ENCODE measurements at regions not wholly inside any gene's neighbourhood (a gene's known extent, or its start where the extent isn't known, plus 50 kb on each side); places are given as distances from the start of the nearest gene placed in this dataset.

DNA sequence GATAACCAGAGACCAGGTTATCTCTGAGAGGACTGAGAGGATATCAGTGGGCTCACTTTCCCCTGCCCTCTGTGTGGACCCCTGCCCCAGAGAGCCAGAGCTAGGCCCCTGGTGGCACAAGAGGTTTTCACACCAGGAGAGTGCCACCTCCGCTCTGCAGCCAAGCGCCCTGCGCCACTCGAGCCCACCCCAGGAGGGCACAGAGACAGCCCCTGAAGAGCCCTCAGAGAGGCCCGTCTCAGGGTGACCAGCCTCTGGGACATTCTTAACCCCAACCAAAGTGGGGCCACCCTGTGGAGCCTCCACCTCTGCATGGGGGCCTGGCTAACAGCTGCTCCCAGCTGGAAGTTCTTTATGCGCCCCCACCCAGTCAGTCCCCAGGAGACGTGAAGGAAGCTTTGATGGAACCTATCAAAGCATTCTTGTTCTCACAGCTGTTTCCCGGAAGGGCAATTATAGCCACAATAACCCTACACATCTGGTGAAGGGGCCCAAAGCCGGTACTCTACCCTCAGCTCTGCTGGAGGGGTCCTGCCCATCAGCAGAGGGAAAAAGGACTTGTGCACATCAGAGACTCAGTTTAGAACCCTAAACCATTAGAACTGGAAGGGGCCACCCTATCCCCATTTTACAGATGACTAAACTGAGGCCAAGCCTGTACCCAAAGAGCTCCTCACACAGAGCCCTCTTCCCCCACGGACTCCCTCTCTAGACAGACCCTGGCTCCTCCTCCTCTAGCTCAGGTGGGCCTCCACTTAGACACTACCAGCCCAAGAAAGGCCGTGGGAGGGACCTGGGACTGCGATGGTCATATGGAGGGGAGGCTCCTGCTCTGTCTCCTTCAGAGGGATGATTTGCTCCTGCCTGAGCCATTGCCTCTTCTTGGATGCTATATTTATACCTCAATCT is 101.1 kb downstream of the ZFP36L2 start:
- TF ChIP-seq CBX3 (IDR thresholded peaks at IDR 0.05; ENCODE audit: low read depth) (no peak), CEBPB (IDR thresholded peaks at IDR 0.05; ENCODE audit: low read depth) (no peak)
- DNase-seq (ENCODE audit: low read depth, low spot score) (no peak), ATAC-seq (no peak)
- intact Hi-C loops (cut with micrococcal nuclease), result no loop called here
- H4K20me1 ChIP-seq (ENCODE audit: insufficient read depth), result no peaks in the 10 kb centered on the region
- no peaks in the 10 kb centered on the region for H3K9me3 ChIP-seq (ENCODE audit: control insufficient read depth in 1 of 2, insufficient read depth in 1 of 2, low read depth in 1 of 2, low read length in 2 of 2)
- no TSS peak for BruUV-seq (replicated peaks)
- H3K36me3 ChIP-seq (ENCODE audit: control insufficient read depth in 1 of 2, insufficient read depth in 2 of 2, low read length in 2 of 2), result no peaks in the 10 kb centered on the region
- H2AFZ ChIP-seq (ENCODE audit: low read depth, low read length, poor library complexity, severe bottlenecking), result no peak overlapping the region
- H3K4me3 ChIP-seq (replicated peaks in 1 of 2; ENCODE audit: low read depth in 1 of 2, low read length in 2 of 2), result no peak overlapping the region
- H3K27me3 ChIP-seq (ENCODE audit: insufficient read depth, low read length), result no peaks in the 10 kb centered on the region
- no peaks in the 10 kb centered on the region for H3K9me2 ChIP-seq (ENCODE audit: insufficient read depth)
- ChIA-PET RAD21 (ENCODE audit: low non-redundant PET in 1 of 2, low total read pairs in 2 of 2, uncharacterized antibody in 2 of 2, unreplicated experiment in 2 of 2) (no interaction called here), CTCF (no interaction called here), POLR2A (no interaction called here)
- no peak overlapping the region for H3K27ac ChIP-seq (ENCODE audit: low read depth, low read length)
- no peak overlapping the region for H3K9ac ChIP-seq (ENCODE audit: low read length)
- H3K4me1 ChIP-seq (ENCODE audit: control insufficient read depth in 1 of 2, insufficient read depth in 2 of 2, low read length in 2 of 2), result peaks cover 3% of the 10 kb centered on the region in 2 experiments; a peak in 3 of 4 replicates
- H3K79me2 ChIP-seq (ENCODE audit: insufficient read depth, low read length), result no peaks in the 10 kb centered on the region
- no peak overlapping the region for H3K4me2 ChIP-seq (ENCODE audit: low read length)

DNA sequence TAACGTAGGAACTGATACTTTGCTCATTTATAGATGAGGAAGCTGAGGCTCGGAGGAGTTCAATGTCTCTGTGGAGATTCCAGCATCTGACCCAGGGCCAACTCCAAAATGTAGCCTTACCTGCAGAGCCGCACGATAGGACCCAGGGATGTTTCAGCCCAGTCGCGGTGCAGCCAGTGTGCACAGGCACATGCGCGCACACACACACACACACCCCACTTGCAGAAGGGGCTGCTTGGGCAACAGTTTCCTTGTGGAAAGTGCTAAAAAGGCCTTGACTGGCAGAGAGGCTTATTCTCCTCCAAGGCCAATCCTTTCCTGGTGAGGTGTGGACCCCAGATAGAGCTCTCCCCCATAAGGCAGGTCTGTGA is 101.7 kb downstream of the ZFP36L2 start:
- Histone ChIP-seq H2AFZ (ENCODE audit: low read depth, low read length, poor library complexity, severe bottlenecking) (no peak overlapping the region), H3K27me3 (ENCODE audit: insufficient read depth, low read length) (no peaks in the 10 kb centered on the region), H3K9me3 (ENCODE audit: control insufficient read depth in 1 of 2, insufficient read depth in 1 of 2, low read depth in 1 of 2, low read length in 2 of 2) (no peaks in the 10 kb centered on the region), H3K27ac (ENCODE audit: low read depth, low read length) (no peak overlapping the region), H3K9me2 (ENCODE audit: insufficient read depth) (no peaks in the 10 kb centered on the region), H3K4me2 (ENCODE audit: low read length) (no peak overlapping the region), H3K79me2 (ENCODE audit: insufficient read depth, low read length) (no peaks in the 10 kb centered on the region), H3K4me1 (ENCODE audit: control insufficient read depth in 1 of 2, insufficient read depth in 2 of 2, low read length in 2 of 2) (no peaks in the 10 kb centered on the region), H3K4me3 (replicated peaks in 1 of 2; ENCODE audit: low read depth in 1 of 2, low read length in 2 of 2) (no peak overlapping the region), H3K9ac (ENCODE audit: low read length) (no peak overlapping the region), H3K36me3 (ENCODE audit: control insufficient read depth in 1 of 2, insufficient read depth in 2 of 2, low read length in 2 of 2) (no peaks in the 10 kb centered on the region), H4K20me1 (ENCODE audit: insufficient read depth) (no peaks in the 10 kb centered on the region)
- ChIA-PET CTCF (no interaction called here), POLR2A (no interaction called here), RAD21 (ENCODE audit: low non-redundant PET in 1 of 2, low total read pairs in 2 of 2, uncharacterized antibody in 2 of 2, unreplicated experiment in 2 of 2) (no interaction called here)
- TF ChIP-seq FOSL1 (IDR thresholded peaks at IDR 0.05; ENCODE audit: low read depth) (no peak), CBX3 (IDR thresholded peaks at IDR 0.05; ENCODE audit: low read depth) (no peak), YY1 (IDR thresholded peaks at IDR 0.05; ENCODE audit: extremely low read depth, insufficient replicate concordance, low read depth, low read length) (no peak), REST (IDR thresholded peaks at IDR 0.05; ENCODE audit: low read depth) (no peak), EZH2 (IDR thresholded peaks at IDR 0.05) (no peak), ZNF274 (IDR thresholded peaks at IDR 0.05; ENCODE audit: low read depth, low read length) (no peak), JUND (IDR thresholded peaks at IDR 0.05) (no peak)
- TF ChIP-seq, protein P1, sequence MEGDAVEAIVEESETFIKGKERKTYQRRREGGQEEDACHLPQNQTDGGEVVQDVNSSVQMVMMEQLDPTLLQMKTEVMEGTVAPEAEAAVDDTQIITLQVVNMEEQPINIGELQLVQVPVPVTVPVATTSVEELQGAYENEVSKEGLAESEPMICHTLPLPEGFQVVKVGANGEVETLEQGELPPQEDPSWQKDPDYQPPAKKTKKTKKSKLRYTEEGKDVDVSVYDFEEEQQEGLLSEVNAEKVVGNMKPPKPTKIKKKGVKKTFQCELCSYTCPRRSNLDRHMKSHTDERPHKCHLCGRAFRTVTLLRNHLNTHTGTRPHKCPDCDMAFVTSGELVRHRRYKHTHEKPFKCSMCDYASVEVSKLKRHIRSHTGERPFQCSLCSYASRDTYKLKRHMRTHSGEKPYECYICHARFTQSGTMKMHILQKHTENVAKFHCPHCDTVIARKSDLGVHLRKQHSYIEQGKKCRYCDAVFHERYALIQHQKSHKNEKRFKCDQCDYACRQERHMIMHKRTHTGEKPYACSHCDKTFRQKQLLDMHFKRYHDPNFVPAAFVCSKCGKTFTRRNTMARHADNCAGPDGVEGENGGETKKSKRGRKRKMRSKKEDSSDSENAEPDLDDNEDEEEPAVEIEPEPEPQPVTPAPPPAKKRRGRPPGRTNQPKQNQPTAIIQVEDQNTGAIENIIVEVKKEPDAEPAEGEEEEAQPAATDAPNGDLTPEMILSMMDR (IDR thresholded peaks at IDR 0.05 in 2 of 3, conservative IDR thresholded peaks at IDR 0.05 in 1 of 3; ENCODE audit: borderline replicate concordance in 1 of 3, insufficient read depth in 1 of 3, low read depth in 2 of 3, low read length in 2 of 3), result no peak
- no TSS peak for BruUV-seq (replicated peaks)
- DNase-seq (ENCODE audit: low read depth, low spot score) (no peak), ATAC-seq (no peak)
- intact Hi-C loops (cut with micrococcal nuclease), result no loop called here
